DOHH2 (cell line): ENCODE measurements at regions not wholly inside any gene's neighbourhood (a gene's known extent, or its start where the extent isn't known, plus 50 kb on each side); places are given as distances from the start of the nearest gene placed in this dataset.

Experiments used
- CTCF ChIP-seq: fragments of 200-600 bp; sonication (generic); IDR thresholded peaks from one replicate; pipeline ENCODE4 v1.5.1; 2014; ENCODE audit warnings: antibody characterized with exemption, mild to moderate bottlenecking, low read depth, low read length; ENCODE audit not compliant: poor library complexity, severe bottlenecking
- EZH2phosphoT487 ChIP-seq: fragments of 200-600 bp; sonication (generic); IDR thresholded peaks from 2 replicates; pipeline ENCODE4 v1.6.1; 2017; ENCODE audit warnings: borderline replicate concordance, mild to moderate bottlenecking, antibody characterized with exemption, low read length, moderate library complexity, mixed read lengths

GRCh38 chr4:31169846-31170245 lies 449.7 kb downstream of the PCDH7 start:
- TF ChIP-seq CTCF (no peak), EZH2phosphoT487 (no peak)
